NCI-H1105 (cell line): ENCODE measurements at regions not wholly inside any gene's neighbourhood (a gene's known extent, or its start where the extent isn't known, plus 50 kb on each side); places are given as distances from the start of the nearest gene placed in this dataset.

Experiments
- DNase-seq: peaks from one replicate; lab custom pipeline; 2025; lab: John Stamatoyannopoulos, UW

DNA sequence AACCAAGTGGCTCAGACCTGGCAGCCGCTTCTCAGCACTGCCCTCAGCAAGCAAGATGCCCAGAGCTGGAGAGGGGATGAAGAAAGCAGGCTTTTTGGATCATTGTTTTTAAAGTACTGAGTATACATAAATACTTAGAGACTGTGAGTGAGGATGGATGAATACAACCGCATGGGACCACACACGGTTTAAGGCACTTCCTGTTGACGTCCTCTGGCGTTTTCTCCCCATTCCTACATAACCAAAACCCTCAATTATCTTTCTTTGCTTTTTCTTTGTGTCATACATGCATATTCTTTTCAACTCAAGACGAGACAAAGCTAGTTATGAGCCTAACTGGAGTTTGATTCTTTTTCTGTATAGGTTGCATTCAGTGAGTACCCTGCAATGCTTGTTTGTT lies 198.4 kb downstream of the GALR1 start:
- no peak for DNase-seq

DNA sequence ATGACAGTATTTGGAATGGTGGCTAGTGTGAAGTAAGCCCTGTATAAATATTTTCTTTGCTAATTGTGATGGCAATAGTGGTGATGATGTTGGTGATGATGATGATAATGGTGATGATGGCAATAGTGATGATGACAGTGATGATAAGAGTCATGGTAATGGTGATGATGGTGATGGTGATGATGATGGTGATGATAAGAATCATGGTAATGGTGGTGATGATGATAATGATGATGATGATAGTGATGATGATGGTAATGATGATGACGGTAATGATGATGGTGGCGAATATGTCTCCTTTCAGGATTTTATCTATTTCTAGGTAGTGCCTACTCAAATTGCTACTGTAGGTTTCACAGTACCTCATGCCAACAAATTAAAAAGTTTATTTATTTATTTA lies 205.4 kb downstream of the GALR1 start:
- no peak for DNase-seq

DNA sequence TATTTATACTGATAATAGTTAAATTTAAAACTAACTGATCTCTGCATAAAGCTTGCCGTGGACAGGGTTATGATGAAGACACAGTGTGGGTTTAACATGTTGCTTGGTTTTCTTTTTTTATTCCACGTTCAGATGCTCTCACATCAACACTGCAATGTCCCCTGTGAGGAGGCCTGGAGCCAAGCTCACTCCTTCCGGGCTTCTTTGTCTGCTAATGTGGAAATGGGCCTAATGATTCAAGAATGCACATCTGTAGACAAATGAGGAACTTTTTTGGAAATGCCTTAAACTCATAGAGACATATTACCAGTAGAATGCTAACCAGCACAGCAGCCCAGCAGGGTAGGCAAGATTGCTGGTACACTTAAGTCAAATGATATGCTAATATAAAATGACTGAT lies 208.0 kb downstream of the GALR1 start:
- DNase-seq, result no peak

DNA sequence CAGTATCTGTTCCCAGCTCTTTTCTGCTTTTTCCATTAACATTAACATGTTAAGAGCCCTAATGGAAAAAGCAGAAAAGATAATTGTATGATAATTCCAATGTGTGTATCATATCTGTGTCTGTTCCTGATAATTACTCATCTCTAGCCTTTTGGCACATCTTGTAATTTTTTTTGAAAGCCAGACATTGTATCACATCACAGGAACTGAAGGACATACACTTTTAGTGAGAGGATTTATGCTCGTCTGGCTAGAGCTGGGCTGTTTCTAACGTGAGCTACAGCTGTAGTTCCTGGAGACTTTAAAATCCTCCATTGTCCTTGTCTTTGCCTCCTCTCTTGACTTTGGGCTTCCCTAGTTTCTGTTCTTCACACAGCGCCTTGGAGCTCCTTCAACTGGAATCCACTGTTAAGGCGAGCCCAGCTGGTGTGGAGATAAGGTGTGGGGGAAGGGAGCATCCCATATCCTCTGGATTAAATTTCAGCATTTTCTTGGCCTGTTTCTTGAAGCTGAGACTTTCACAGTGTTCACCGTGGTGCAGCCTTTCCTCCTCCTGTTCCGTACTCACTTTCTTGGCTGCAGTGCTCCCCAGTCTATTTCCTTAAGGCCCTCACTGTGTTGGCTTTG lies 211.5 kb downstream of the GALR1 start:
- no peak for DNase-seq

GRCh38 chr18:77464917-77465316 lies 215.3 kb downstream of the GALR1 start:
- no peak for DNase-seq

- DNase-seq, result no peak
These were observed 217.2 kb downstream of the GALR1 start for GRCh38 chr18:77466890-77467289.

DNA sequence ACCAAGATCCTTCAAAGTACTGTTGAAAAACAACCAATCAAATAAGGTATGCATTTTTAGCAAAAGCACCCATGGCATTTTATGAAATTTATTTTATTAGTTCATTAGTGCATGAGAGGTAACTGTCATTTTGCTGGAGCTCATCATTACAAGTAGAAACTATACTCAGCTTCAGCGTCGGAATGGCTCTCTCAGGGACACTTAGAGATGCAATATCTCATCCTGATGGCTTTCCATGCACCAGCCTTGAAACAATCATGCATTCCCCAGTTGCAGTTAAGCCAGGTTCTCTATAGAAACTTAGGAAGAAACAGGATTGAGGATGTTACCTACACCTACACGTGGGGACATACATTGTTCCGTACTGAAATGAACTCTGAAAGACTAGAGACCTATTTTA lies 219.5 kb downstream of the GALR1 start:
- no peak for DNase-seq

GRCh38 chr18:77470569-77471413 lies 221.1 kb downstream of the GALR1 start:
- DNase-seq, result no peak

DNA sequence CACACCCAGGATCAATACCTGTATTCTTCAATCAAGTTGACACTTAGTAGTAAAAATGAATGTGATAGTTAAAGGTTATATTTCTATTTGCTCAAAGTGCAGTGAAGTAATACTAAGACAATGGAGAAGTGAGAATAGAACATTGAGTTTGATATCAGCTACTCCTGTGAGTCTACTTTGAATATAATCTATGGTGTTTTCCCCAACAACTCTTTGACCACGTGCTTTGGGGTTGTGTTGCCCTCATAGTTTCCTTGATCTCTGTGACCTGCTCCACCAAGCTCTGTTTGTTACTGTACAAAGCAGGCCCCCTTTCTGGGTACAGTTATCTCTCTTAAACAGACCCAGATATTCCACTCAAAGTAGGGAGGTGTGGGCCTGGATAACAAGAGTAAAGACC lies 222.9 kb downstream of the GALR1 start:
- no peak for DNase-seq

GRCh38 chr18:77478646-77479442 lies 229.2 kb downstream of the GALR1 start:
- no peak for DNase-seq

- DNase-seq, result no peak
These were observed 231.9 kb downstream of the GALR1 start for GRCh38 chr18:77481541-77481940.

- peak; percentile 24 for DNase-seq
These were observed 232.8 kb downstream of the GALR1 start for GRCh38 chr18:77482190-77483085.

DNA sequence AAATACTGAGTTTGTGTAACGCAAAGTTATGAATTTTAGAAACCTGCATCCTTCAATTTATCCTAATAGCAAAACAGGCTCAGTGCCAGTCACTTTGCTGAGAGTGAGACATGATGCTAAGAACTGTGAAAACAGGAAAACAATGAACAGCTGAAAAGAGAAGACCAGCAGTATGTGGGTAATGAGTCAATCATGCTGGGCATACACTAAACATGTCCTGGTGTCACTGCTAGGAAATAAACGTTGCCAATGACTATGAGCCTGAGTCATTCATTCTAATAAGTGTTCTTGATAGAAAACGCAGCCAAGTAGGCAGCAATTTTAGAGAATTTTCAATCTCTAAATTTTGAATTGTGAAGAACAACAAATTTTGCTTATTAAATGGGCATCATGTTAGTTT lies 237.3 kb downstream of the GALR1 start:
- no peak for DNase-seq

GRCh38 chr18:77487951-77488740 lies 238.5 kb downstream of the GALR1 start:
- DNase-seq, result no peak

DNA sequence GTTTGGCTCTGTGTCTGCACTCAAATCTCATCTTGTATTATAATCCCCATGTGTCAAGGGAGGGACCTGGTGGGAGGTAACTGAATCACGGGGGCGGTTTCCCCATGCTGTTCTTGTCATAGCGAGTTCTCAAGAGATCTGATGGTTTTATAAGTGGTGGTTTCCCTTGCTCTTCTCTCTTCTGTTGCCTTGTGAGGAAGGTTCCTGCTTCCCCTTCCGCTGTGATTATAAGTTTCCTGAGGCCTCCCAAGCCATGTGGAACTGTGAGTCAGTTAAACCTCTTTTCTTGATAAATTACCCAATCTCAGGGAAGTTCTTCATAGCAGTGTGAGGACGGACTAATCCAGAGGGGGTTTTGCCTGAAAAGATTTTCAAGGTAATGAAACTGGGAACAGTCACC lies 245.4 kb downstream of the GALR1 start:
- no peak for DNase-seq

- no peak for DNase-seq
These were observed 246.5 kb downstream of the GALR1 start for GRCh38 chr18:77495982-77496690.

DNA sequence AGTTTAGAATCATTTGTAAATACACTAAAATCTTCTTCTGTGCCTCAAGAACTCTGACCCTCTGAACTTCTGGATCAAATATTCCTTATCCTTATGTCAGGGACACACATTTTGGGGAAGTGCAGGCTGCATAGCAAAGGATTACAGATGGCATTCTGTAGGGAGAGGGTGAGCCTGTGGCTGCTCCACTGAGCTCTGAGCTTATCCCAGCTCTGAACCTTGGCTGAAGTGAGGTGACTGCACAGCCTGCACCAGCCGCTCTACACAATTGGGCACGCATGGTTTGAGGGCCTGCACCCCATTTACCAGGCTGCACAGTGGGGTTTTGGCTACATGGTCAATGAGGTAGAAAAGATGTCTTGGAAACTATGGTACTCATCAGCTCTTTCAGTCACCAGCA lies 251.6 kb downstream of the GALR1 start:
- DNase-seq, result no peak

GRCh38 chr18:77505499-77505898 lies 255.9 kb downstream of the GALR1 start:
- DNase-seq, result no peak

GRCh38 chr18:77512152-77512551 lies 262.5 kb downstream of the GALR1 start:
- no peak for DNase-seq

DNA sequence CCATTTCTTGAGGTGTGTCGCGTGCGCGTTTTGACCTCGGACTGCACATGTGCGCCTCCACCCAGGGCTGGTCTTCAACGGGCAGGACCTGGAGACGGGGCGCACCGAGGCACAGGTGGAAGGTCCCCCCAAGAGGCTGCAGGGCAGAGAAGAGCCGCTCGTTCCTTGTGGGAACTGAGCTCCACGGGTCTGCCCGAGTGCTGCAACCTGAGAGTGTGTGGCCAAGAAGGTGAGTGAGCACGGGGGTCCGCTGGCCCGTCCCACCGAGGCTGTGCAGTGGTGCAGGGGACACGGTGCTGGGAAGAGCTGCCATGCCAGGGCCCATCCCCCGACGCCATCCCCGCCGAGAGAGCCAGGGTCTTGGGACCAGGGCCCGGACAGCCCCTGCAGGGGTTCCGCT lies 268.3 kb downstream of the GALR1 start:
- DNase-seq, result no peak
